Right lobe of liver (tissue), 4 donors: ENCODE measurements at regions not wholly inside any gene's neighbourhood (a gene's known extent, or its start where the extent isn't known, plus 50 kb on each side); places are given as distances from the start of the nearest gene placed in this dataset.

Experiments used
- POLR2A ChIP-seq: fragments of 450-650 bp; IDR thresholded peaks from one replicate; pipeline ENCODE4 v1.6.1; 2017; ENCODE audit warnings: antibody characterized with exemption, mild to moderate bottlenecking
- TF ChIP-seq, protein P1 (sequence below), 4 donors: fragments of 200-600 bp in 3 of 4; fragments of 450-650 bp in 1 of 4; IDR thresholded peaks; one replicate each; pipeline versions ENCODE4 v1.5.1 to v1.8.0; 2016 to 2022; ENCODE audit warnings: antibody characterized with exemption in 4 of 4, mild to moderate bottlenecking in 2 of 4
- donor health status: DM: no; HTN: no; CAD: no.
- donor health status: DM: no; HTN: no; CAD: no.
- donor health status: DM: no; HTN: yes; CAD: no.

- no peak for TF ChIP-seq POLR2A
- TF ChIP-seq, protein P1, sequence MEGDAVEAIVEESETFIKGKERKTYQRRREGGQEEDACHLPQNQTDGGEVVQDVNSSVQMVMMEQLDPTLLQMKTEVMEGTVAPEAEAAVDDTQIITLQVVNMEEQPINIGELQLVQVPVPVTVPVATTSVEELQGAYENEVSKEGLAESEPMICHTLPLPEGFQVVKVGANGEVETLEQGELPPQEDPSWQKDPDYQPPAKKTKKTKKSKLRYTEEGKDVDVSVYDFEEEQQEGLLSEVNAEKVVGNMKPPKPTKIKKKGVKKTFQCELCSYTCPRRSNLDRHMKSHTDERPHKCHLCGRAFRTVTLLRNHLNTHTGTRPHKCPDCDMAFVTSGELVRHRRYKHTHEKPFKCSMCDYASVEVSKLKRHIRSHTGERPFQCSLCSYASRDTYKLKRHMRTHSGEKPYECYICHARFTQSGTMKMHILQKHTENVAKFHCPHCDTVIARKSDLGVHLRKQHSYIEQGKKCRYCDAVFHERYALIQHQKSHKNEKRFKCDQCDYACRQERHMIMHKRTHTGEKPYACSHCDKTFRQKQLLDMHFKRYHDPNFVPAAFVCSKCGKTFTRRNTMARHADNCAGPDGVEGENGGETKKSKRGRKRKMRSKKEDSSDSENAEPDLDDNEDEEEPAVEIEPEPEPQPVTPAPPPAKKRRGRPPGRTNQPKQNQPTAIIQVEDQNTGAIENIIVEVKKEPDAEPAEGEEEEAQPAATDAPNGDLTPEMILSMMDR (IDR thresholded peaks at IDR 0.05) = no peak
Observed at GRCh38 chr4:81639248-81639647, 167.5 kb upstream of the RASGEF1B start.
